NCI-H748 (cell line): ENCODE measurements at regions not wholly inside any gene's neighbourhood (a gene's known extent, or its start where the extent isn't known, plus 50 kb on each side); places are given as distances from the start of the nearest gene placed in this dataset.
"Not testable (repeated sequence)": the region's sequence is repeated elsewhere in the genome, so short reads cannot be mapped to it uniquely, and the experiment has no call there.

Experiments
- DNase-seq: peaks from one replicate; lab custom pipeline; 2025; ENCODE audit not compliant: unreplicated experiment; lab: John Stamatoyannopoulos, UW

GRCh38 chr11:110347660-110348059 is 51.2 kb upstream of the RDX start:
- no peak for DNase-seq

DNA sequence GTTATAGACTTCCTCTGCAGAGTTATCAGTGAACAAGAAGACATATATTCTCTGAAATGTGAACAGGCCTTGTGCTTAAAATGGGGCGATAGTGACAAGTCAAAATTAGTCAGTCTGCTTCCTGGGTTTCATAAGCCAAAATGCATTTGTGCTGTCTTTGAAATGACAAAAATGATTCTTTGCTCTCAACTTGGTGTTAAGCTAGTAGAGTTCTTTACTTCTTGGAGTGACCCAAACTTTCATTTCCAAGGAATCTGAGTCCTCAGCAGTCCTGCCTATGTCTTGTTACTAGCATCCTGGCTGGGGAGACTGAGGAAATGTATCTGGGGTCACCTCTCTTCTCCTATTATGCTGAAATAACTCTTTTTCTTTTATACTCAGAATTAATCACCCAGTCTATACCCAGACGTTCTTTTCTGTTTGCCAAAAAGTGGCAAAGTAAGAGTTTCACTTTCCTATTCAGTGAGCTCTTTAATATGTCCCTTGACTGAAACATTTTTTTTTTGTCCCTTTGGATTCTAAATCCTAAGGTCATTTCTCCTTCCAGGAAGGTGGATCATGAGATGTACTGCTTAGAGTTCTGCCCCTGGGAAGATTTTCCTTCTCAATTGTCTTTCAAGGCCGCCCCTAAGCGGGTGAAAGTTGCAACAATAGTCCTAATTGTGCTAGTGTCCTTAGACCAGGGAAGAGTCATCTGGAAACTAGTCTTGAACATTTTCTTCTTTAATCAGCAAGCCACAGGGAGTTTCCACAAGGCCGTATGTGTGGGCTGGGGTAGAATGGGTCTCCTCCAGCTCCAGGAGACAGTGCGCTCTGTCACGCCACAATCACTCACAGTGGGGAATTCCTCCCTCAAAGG is 53.0 kb upstream of the RDX start:
- DNase-seq = no peak

DNA sequence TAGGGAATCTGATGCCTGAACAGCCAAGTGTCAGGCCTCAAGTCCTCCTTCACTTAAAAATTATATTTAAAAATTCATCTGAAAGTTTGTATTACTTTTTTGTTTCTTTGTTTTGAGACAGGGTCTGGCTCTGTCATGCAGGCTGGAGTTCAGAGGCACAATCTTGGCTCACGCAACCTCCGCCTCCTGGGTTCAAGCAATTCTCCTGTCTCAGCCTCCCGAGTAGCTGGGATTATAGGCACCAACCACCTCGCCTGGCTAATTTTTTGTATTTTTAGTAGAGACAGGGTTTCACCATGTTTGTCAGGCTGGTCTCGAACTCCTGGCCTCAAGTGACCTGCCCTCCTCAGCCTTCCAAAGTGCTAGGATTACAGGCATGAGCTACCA is 53.6 kb upstream of the RDX start:
- DNase-seq = not testable (repeated sequence)

DNA sequence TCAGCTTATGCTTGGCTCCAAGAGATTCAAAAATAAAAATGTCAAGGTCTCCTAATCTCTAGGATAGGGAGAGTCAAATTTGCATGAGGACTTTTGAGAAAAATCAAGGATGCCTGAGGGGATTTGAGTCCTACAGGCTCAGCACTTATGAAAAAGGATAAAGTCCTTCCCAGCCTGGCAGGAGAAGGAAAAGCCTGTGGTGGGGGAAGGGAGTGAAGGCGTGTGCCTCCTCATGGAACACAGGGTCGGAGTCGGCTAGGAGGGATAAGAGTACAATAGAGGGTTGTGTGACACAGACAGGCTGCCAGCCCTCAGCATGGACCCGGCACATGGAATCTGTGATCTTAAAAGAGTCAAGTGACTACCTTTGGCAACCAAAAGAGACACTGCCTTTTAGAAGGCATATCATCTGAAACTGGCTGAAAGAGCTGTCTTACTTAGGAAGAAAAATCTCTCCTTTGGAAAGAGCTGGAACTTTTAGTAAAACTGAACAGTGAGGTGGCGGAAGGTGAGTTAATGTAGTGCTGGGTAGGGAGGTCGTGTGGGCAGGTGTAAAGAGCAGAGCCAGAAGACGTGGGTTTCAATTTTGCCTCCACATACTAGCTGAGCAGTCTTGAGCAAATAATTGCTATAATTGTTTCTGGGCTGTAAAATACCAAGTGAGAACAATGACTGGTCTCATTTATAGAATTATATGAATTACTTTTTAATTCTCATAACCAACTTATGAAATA is 58.8 kb upstream of the RDX start:
- no peak for DNase-seq

- no peak for DNase-seq
Observed at GRCh38 chr11:110356762-110357671, 60.6 kb upstream of the RDX start.

DNA sequence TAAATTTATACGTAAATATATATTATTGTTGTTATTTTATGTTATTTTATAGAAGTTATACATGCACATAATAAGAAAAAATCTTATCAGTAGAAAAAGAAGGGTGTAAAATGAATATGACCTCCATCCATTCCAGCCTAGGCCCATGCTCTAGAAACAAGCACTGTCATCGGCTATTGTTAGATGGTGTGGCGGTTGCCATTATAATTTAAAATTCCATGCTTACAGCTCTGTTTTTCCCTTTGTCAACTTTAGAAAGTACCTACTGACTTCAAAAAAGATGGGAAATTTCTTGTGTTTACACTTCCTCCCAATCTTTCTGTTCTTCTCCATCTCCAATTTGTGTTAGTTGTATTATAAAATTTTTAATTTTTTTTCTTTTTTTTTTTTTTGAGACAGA is 61.9 kb upstream of the RDX start:
- no peak for DNase-seq

- DNase-seq = not testable (repeated sequence)
Observed at GRCh38 chr11:110360781-110361408, 64.5 kb upstream of the RDX start.

DNA sequence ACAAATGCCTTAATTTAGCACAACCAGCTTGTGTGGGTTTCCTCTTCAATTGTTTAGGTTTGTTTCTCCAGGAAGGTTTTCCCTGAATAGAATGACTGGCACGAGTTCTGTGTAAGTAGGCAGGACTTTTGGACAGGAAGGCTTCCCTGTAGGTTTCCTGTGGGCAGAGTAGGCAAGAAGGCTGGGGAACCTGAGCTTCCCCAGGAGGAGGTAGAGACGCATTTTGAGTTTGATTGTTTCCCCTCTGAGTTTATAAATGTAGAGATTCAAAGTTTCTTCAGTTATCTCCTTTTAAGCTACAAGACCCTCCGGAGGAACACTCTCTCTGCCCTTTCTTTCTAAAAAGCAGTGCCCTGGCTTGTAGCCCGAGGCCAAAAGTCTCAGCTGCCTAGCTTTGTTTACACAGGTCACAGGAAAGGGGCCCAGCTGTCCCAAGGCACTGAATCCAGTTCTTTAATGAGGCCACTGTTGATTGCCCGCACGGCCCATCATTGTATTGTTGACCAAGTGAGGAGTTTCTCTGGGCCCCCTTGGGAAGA is 66.6 kb upstream of the RDX start:
- peak; percentile 73 for DNase-seq

DNA sequence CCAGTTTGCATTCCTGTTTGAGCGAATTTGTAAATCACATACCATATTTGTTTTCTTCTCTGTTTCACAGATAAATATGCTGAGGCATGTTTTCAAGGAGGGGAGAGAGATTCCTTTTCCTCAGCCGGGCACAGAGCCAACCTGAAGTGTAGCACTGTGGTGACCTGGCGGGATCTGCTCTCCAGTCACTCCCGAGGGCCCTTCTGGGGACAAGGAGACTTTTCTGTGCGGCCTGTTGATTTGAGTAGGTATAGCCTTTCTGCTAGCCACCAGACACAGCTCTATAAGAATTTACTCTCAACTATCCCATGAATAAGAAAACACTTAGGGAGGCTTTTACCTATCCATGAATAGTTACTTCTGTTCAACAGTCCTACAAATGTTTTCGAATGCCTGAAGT is 63.5 kb upstream of the FDX1 start:
- DNase-seq = no peak

DNA sequence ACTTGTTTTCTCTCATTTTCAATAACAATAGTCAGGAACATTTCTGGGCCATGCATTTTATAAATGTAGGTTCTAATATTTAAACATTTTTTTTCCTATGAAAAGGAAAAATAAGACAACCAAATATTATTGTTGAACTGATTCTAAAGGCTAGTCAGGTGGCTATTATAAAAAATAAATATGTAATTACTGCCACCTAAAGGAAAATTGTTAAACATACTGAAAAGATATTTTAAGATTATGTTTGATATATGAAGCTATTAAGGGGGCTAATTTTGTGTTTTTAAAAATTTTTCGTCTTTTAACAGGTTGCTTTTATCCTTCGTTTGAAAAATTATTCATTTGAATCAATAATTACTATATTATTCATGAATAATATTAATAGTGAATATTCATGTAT is 62.2 kb upstream of the FDX1 start:
- peak; percentile 8 for DNase-seq

DNA sequence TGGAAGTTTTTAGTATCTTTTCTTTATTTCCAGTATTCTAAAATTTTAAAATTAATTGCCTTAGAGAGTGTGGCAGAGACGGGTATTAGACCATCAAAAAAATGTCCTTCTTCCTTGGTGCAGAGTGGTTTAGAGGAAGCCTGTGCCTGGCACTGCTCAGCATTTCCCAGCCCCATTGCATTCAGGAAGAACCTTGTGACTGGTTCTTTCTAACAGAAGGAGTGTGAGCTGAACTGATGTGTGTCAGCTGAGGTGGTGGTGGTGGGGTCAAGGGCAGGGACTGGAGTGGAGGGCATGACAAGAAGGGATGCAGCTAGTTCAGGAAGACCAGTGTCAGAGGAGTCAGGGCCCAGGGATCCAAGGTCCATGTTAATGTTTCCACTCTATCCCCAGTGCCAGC is 58.7 kb upstream of the FDX1 start:
- no peak for DNase-seq

- DNase-seq = no peak
Observed at GRCh38 chr11:110373051-110373702, 56.6 kb upstream of the FDX1 start.

- DNase-seq = no peak
Observed at GRCh38 chr11:110374921-110375320, 54.8 kb upstream of the FDX1 start.

GRCh38 chr11:110375351-110375750 is 54.4 kb upstream of the FDX1 start:
- DNase-seq = no peak

DNA sequence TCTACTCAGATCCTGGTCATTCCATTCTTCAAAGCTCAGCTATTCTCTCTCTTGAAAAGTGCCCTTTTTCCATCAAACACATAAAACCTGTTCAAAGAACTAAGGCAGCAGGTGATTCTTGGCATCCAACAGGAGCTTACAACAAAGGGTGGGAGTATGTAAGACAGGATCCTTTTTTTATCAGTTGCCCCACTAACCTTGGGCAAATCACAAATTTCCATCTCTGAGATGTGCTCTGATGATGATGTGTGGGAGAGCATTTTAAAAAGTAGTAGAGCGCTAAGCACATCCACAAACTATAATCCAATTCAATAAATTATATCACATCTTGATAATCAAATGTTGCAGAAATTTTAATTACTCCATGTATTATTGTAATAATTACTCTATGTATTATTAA is 53.7 kb upstream of the FDX1 start:
- DNase-seq = no peak

DNA sequence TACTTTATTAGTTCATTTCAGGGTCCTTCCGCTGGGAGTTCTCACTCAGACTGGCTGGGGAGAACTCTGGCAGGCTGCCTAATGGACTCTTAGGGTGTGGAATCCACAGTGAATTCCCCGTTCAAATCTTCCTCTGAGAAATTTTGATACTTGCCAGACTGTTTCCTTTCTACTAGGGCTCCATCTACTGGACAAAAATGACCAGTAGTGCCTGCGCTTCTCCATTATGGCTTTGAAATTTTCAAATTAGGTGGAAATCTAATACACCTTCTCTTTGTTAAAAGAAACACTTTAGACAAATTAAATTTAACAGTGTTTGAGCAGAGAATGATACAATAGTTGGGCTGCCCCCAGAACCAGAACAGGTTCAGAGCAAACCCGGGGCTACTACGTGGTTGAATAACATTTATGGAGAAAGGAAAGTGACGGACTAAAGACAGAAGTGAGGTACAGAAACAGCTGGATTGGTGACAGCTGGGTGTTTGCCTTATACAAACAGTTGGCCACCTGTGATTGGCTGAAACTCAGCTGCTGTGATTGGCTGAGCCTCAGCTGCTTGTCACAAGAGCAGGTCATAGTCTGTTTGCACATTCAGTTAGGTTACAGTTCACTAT is 52.9 kb upstream of the FDX1 start:
- peak; percentile 89 for DNase-seq

DNA sequence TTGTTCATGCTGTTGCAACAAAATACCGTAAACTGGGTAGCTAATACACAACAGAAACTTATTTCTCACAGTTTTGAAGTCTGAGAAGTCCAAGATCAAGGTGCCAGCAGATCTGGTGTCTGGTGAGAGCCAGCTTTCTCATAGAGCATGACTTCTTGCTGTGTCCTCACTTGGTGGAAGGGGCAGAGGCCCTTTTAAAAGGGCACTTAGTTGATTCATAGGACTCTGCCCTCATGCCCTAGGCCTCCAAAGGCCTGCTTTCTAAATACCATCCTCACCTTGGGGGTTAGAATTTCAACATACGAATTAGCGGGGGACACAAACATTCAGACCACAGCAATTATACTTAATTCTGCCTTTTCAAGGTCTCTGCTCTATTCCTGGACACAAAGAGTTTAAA is 52.3 kb upstream of the FDX1 start:
- no peak for DNase-seq

DNA sequence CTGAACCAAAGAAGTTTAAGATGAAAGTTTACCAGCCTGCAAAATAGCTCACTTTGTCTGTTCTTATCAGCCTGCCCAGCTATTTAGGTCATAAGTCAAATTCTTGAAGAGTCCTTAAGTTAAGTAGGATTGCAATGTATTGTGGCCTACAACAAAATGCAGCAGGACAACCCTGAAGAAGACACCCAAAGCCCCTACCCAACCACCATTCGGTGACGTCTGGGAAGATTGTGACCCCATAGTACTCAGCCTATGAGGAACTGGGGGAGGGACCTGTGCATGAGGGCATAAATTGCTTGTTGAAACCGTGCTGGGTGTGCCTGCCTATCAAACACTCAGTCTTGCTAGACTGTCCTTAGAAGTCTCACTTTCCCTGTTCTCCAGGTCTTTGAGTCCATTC is 50.5 kb upstream of the FDX1 start:
- DNase-seq = no peak

GRCh38 chr11:110379936-110380335 is 49.8 kb upstream of the FDX1 start:
- no peak for DNase-seq
